GM12878 (cell line): ENCODE measurements at regions not wholly inside any gene's neighbourhood (a gene's known extent, or its start where the extent isn't known, plus 50 kb on each side); places are given as distances from the start of the nearest gene placed in this dataset.

Experiments used
- ATAC-seq: fragments of 200-7000 bp; cut with Tn5 transposase; 3 replicates; pipeline ENCODE4 v1.9.1; 2020; ENCODE audit warnings: mild to moderate bottlenecking, moderate library complexity
- BruUV-seq: library from RNA; stranded (reverse); fragments of 400-500 nt; replicated peaks from 2 replicates; lab custom pipeline; 2021; lab: Mats Ljungman, UMichigan
- CTCF ChIA-PET: fragments of 300-600 bp; sonication (Branson Sonifier 250); formaldehyde crosslinking; extraction: SDS; loops from one replicate; lab custom pipeline; 2021; ENCODE audit warnings: inconsistent platforms; lab: Yijun Ruan, JAX
- POLR2A ChIA-PET: fragments of 350-600 bp; formaldehyde crosslinking; extraction: SDS; loops from one replicate; lab custom pipeline; 2021; ENCODE audit warnings: inconsistent platforms; lab: Charles Lee
- RAD21 ChIA-PET: fragments of 300-600 bp; sonication (Branson Sonifier 250); formaldehyde crosslinking; loops from one replicate; lab custom pipeline; 2023; ENCODE audit warnings: antibody characterized with exemption; ENCODE audit not compliant: unreplicated experiment; lab: Charles Lee
- SMC1A ChIA-PET: fragments of 300-600 bp; sonication (Branson Sonifier 250); formaldehyde crosslinking; loops from one replicate; lab custom pipeline; 2023; ENCODE audit not compliant: unreplicated experiment, uncharacterized antibody; lab: Charles Lee
- DNase-seq: peaks from one replicate; pipeline ENCODE4 v3.0.0-alpha.2; 2011; ENCODE audit warnings: low read depth, low spot score
- FAIRE-seq: peaks from 3 replicates; lab custom pipeline; 2011; peaks lifted over from hg19 to GRCh38; lab: Jason Lieb, UNC
- H2AFZ ChIP-seq: 2 replicates; pipeline ENCODE4 v1.6.0; 2011; ENCODE audit warnings: low read depth, low read length, control low read depth; ENCODE audit not compliant: control insufficient read depth
- H3K27ac ChIP-seq: 2 replicates; pipeline ENCODE4 v1.5.1; 2011; ENCODE audit warnings: control low read depth; ENCODE audit not compliant: control insufficient read depth, insufficient read depth
- H3K27me3 ChIP-seq, 2 experiments: replicated peaks in 1 of 2; 2 replicates each; pipeline versions ENCODE4 v1.6.0 to v1.6.1; 2011; ENCODE audit warnings: low read length in 1 of 2; ENCODE audit not compliant: control insufficient read depth in 2 of 2, insufficient read depth in 2 of 2
- H3K36me3 ChIP-seq, 2 experiments: 2 replicates each; pipeline ENCODE4 v1.5.1; 2011; ENCODE audit warnings: low read length in 1 of 2; ENCODE audit not compliant: control insufficient read depth in 2 of 2, insufficient read depth in 2 of 2
- H3K4me1 ChIP-seq: 2 replicates; pipeline ENCODE4 v1.6.1; 2011; ENCODE audit warnings: mild to moderate bottlenecking, low read length, moderate library complexity, mixed read lengths; ENCODE audit not compliant: control insufficient read depth, insufficient read depth
- H3K4me2 ChIP-seq: 2 replicates; pipeline ENCODE4 v1.6.0; 2011; ENCODE audit warnings: control low read depth; ENCODE audit not compliant: control insufficient read depth, insufficient read depth
- H3K4me3 ChIP-seq: fragments of 200-600 bp; sonication (generic); 2 replicates; pipeline ENCODE4 v1.5.1; 2016
- H3K79me2 ChIP-seq: 2 replicates; pipeline ENCODE4 v1.6.0; 2011; ENCODE audit warnings: low read length; ENCODE audit not compliant: control insufficient read depth, insufficient read depth
- H3K9ac ChIP-seq: 2 replicates; pipeline ENCODE4 v1.8.0; 2011; ENCODE audit warnings: low read length, control low read depth, mixed read lengths; ENCODE audit not compliant: control insufficient read depth, insufficient read depth
- H3K9me3 ChIP-seq: replicated peaks from 3 replicates; pipeline ENCODE4 v1.5.1; 2011; ENCODE audit warnings: mild to moderate bottlenecking, low read length; ENCODE audit not compliant: control insufficient read depth, insufficient read depth
- H4K20me1 ChIP-seq: 2 replicates; pipeline ENCODE4 v1.6.0; 2011; ENCODE audit not compliant: control insufficient read depth, insufficient read depth
- CHD4 ChIP-seq: fragments of 200-600 bp; sonication (generic); IDR thresholded peaks from 2 replicates; pipeline ENCODE4 v1.6.1; 2016; ENCODE audit warnings: mild to moderate bottlenecking
- EED ChIP-seq: sonication (generic); IDR thresholded peaks from 2 replicates; pipeline ENCODE4 v1.6.1; 2016; ENCODE audit warnings: antibody characterized with exemption, low read depth
- EP300 ChIP-seq, 2 experiments: fragments of 150-350 bp in 1 of 2; IDR thresholded peaks; 2 replicates each; pipeline ENCODE4 v1.6.1; 2011 to 2012; ENCODE audit warnings: low read depth in 2 of 2, low read length in 2 of 2, borderline replicate concordance in 1 of 2, improper control_type of control experiment in 1 of 2, inconsistent platforms in 1 of 2; ENCODE audit not compliant: control insufficient read depth in 1 of 2
- IKZF1 ChIP-seq: fragments of 450-650 bp; conservative IDR thresholded peaks from 2 replicates; pipeline ENCODE4 v1.6.1; 2017; ENCODE audit warnings: antibody characterized with exemption, mild to moderate bottlenecking
- KDM1A ChIP-seq: fragments of 200-600 bp; sonication (generic); IDR thresholded peaks from 2 replicates; pipeline ENCODE4 v1.6.1; 2016; ENCODE audit warnings: borderline replicate concordance
- TCF12 ChIP-seq: IDR thresholded peaks from 2 replicates; pipeline ENCODE4 v1.6.1; 2011; ENCODE audit warnings: low read depth, mild to moderate bottlenecking, low read length
- YBX1 ChIP-seq: fragments of 450-650 bp; IDR thresholded peaks from 2 replicates; pipeline ENCODE4 v1.6.1; 2016; ENCODE audit warnings: antibody characterized with exemption
- ZNF217 ChIP-seq: fragments of 450-650 bp; IDR thresholded peaks from 2 replicates; pipeline ENCODE4 v1.6.1; 2017; ENCODE audit warnings: antibody characterized with exemption, mild to moderate bottlenecking
- WGBS: methylation state at CpG from one replicate; pipeline ENCODE4 v1.1.6; 2016; ENCODE audit warnings: low lambda C conversion rate; ENCODE audit not compliant: insufficient replicate concordance, insufficient coverage; ENCODE audit errors: missing lambda C conversion rate; 5-methylcytosine and 5-hydroxymethylcytosine counted together
- in situ Hi-C: fragments of 300-500 bp; cut with MboI; formaldehyde crosslinking; loops from 9 replicates; pipeline ENCODE4 v1.14.3; 2018; ENCODE audit warnings: mixed read lengths
- intact Hi-C: fragments of 100-400 bp; cut with micrococcal nuclease; formaldehyde crosslinking; loops from one replicate; pipeline ENCODE4 v1.14.2; 2022; ENCODE audit not compliant: unreplicated experiment
- TF ChIP-seq, protein P1 (sequence below): IDR thresholded peaks from 2 replicates; pipeline ENCODE4 v1.6.1; 2011; ENCODE audit warnings: mild to moderate bottlenecking, low read depth, low read length, moderate library complexity; ENCODE audit not compliant: insufficient replicate concordance

DNA sequence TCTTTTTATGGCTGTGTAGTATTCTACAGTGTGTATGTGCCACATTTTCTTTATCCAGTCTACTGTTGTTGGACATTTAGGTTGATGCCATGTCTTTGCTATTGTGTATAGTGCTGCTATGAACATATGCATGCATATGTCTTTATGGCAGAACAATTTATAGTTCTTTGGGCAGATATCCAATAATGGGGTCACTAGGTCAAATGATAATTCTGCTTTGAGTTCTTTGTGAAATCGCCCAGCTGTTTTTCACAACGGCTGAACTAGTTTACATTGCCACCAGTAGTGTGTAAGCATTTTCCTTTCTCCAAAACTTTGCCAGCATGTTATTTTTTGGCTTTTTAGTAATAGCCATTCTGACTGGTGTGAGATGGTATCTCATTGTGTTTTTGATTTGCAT lies 214.8 kb upstream of the TMEM229A start:
- H2AFZ ChIP-seq = no peak overlapping the region
- H3K9ac ChIP-seq = no peak overlapping the region
- CTCF ChIA-PET = interaction anchor here (3.2 kb wide), 1 partner anchor 27 kb away, joined by 11 read pairs; no protein-coding TSS in a partner anchor
- no TSS peak for BruUV-seq
- no peaks in the 10 kb centered on the region for H3K79me2 ChIP-seq
- no peaks in the 10 kb centered on the region for H3K27me3 ChIP-seq
- H3K27ac ChIP-seq = no peak overlapping the region
- ATAC-seq (no peak), FAIRE-seq (no peak), DNase-seq (no peak)
- POLR2A ChIA-PET = no interaction called here
- no peaks in the 10 kb centered on the region for H3K4me1 ChIP-seq
- H3K4me3 ChIP-seq = no peak overlapping the region
- H4K20me1 ChIP-seq = no peaks in the 10 kb centered on the region
- RAD21 ChIA-PET = no interaction called here
- intact Hi-C loops = no loop called here
- 19% methylated on average over 2 of the region's 2 CpGs for WGBS
- no peaks in the 10 kb centered on the region for H3K9me3 ChIP-seq
- TF ChIP-seq KDM1A (no peak), TCF12 (no peak), YBX1 (no peak), EP300 (IDR thresholded peaks at IDR 0.05; ENCODE audit: borderline replicate concordance in 1 of 2, control insufficient read depth in 1 of 2, low read depth in 2 of 2, low read length in 2 of 2) (no peak), IKZF1 (no peak), ZNF217 (no peak), EED (no peak), CHD4 (no peak)
- TF ChIP-seq, protein P1, sequence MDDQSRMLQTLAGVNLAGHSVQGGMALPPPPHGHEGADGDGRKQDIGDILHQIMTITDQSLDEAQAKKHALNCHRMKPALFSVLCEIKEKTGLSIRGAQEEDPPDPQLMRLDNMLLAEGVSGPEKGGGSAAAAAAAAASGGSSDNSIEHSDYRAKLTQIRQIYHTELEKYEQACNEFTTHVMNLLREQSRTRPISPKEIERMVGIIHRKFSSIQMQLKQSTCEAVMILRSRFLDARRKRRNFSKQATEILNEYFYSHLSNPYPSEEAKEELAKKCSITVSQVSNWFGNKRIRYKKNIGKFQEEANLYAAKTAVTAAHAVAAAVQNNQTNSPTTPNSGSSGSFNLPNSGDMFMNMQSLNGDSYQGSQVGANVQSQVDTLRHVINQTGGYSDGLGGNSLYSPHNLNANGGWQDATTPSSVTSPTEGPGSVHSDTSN = no peak
- SMC1A ChIA-PET = interaction anchor here (1.3 to 4.5 kb wide), 2 partner anchors 14 to 19 kb away, joined by 4 to 44 read pairs; no protein-coding TSS in a partner anchor
- in situ Hi-C loops = no loop called here
- no peak overlapping the region for H3K4me2 ChIP-seq
- no peaks in the 10 kb centered on the region for H3K36me3 ChIP-seq
